ENCODE measurements at regions not wholly inside any gene's neighbourhood (a gene's known extent, or its start where the extent isn't known, plus 50 kb on each side); places are given as distances from the start of the nearest gene placed in this dataset.

- TF ChIP-seq CTCF (IDR thresholded peaks at IDR 0.05; ENCODE audit: low read length), result no peak
- TF ChIP-seq EZH2phosphoT487 (IDR thresholded peaks at IDR 0.05; ENCODE audit: low read length), result no peak
Observed at GRCh38 chr7:12917801-12918200, 230.4 kb downstream of the ARL4A start.
